ENCODE measurements at regions not wholly inside any gene's neighbourhood (a gene's known extent, or its start where the extent isn't known, plus 50 kb on each side); places are given as distances from the start of the nearest gene placed in this dataset.

GRCh38 chr5:100303216-100303615 is 232.0 kb upstream of the FAM174A start:
- TF ChIP-seq CTCF (IDR thresholded peaks at IDR 0.05): no peak
- TF ChIP-seq POLR2A (IDR thresholded peaks at IDR 0.05): no peak
